Upper lobe of left lung (tissue), 4 donors: ENCODE measurements at regions not wholly inside any gene's neighbourhood (a gene's known extent, or its start where the extent isn't known, plus 50 kb on each side); places are given as distances from the start of the nearest gene placed in this dataset.

Experiments used
- CTCF ChIP-seq, 6 experiments: fragments of 450-650 bp in 4 of 6; fragments of 200-600 bp in 2 of 6; sonication (generic) in 2 of 6; IDR thresholded peaks; one replicate each; pipeline ENCODE4 v1.5.1; 2016 to 2019; ENCODE audit warnings: antibody characterized with exemption in 6 of 6
- EP300 ChIP-seq, 4 donors: sonication (generic); formaldehyde crosslinking; IDR thresholded peaks; one replicate each; pipeline ENCODE4 v1.5.1; 2017; ENCODE audit warnings: antibody characterized with exemption in 4 of 4, control low read depth in 2 of 4

GRCh38 chr12:65656891-65657351 is 167.4 kb upstream of the HMGA2 start:
- TF ChIP-seq CTCF (IDR thresholded peaks at IDR 0.05) (no peak), EP300 (IDR thresholded peaks at IDR 0.05) (no peak)
